ENCODE measurements at regions not wholly inside any gene's neighbourhood (a gene's known extent, or its start where the extent isn't known, plus 50 kb on each side); places are given as distances from the start of the nearest gene placed in this dataset.
"Not testable (repeated sequence)": the region's sequence is repeated elsewhere in the genome, so short reads cannot be mapped to it uniquely, and the experiment has no call there.

GRCh38 chr7:101146-102046 lies 91.0 kb upstream of the FAM20C start:
- peak; percentile 78 for DNase-seq (ENCODE audit: low spot score)

GRCh38 chr7:102047-102711 lies 90.2 kb upstream of the FAM20C start:
- no peak for DNase-seq (ENCODE audit: low spot score)

- DNase-seq (ENCODE audit: low spot score) = no peak
Observed at GRCh38 chr7:102721-103120, 89.7 kb upstream of the FAM20C start.

GRCh38 chr7:103981-104380 lies 88.4 kb upstream of the FAM20C start:
- DNase-seq (ENCODE audit: low spot score) = not testable (repeated sequence)

GRCh38 chr7:105002-105401 lies 87.4 kb upstream of the FAM20C start:
- no peak for DNase-seq (ENCODE audit: low spot score)

- no peak for DNase-seq (ENCODE audit: low spot score)
Observed at GRCh38 chr7:106356-106755, 86.0 kb upstream of the FAM20C start.

GRCh38 chr7:107233-107632 lies 85.1 kb upstream of the FAM20C start:
- DNase-seq (ENCODE audit: low spot score) = no peak

GRCh38 chr7:107907-108306 lies 84.5 kb upstream of the FAM20C start:
- no peak for DNase-seq (ENCODE audit: low spot score)

GRCh38 chr7:109094-109493 lies 83.3 kb upstream of the FAM20C start:
- DNase-seq (ENCODE audit: low spot score) = no peak

- no peak for DNase-seq (ENCODE audit: low spot score)
Observed at GRCh38 chr7:109898-110556, 82.3 kb upstream of the FAM20C start.

- no peak for DNase-seq (ENCODE audit: low spot score)
Observed at GRCh38 chr7:110557-111232, 81.7 kb upstream of the FAM20C start.

- no peak for DNase-seq (ENCODE audit: low spot score)
Observed at GRCh38 chr7:111591-111990, 80.8 kb upstream of the FAM20C start.

- no peak for DNase-seq (ENCODE audit: low spot score)
Observed at GRCh38 chr7:112881-113280, 79.5 kb upstream of the FAM20C start.

GRCh38 chr7:115274-115911 lies 77.0 kb upstream of the FAM20C start:
- DNase-seq (ENCODE audit: low spot score) = no peak

GRCh38 chr7:116188-116981 lies 76.0 kb upstream of the FAM20C start:
- no peak for DNase-seq (ENCODE audit: low spot score)

GRCh38 chr7:117836-118614 lies 74.3 kb upstream of the FAM20C start:
- no peak for DNase-seq (ENCODE audit: low spot score)

- DNase-seq (ENCODE audit: low spot score) = no peak
Observed at GRCh38 chr7:118615-119391, 73.6 kb upstream of the FAM20C start.

GRCh38 chr7:119392-120163 lies 72.8 kb upstream of the FAM20C start:
- no peak for DNase-seq (ENCODE audit: low spot score)
